ENCODE measurements at regions not wholly inside any gene's neighbourhood (a gene's known extent, or its start where the extent isn't known, plus 50 kb on each side); places are given as distances from the start of the nearest gene placed in this dataset.

GRCh38 chr1:55412060-55412459 lies 196.9 kb upstream of the USP24 start:
- intact Hi-C loops (cut with DNase I), result no loop called here
- DNase-seq (ENCODE audit: missing footprints) (no peak), ATAC-seq (no peak)

- peak; percentile 55 for ATAC-seq
- intact Hi-C loops (cut with DNase I), result no loop called here
- no peak for DNase-seq (ENCODE audit: missing footprints)
These were observed 187.7 kb upstream of the USP24 start for GRCh38 chr1:55402671-55403464.

GRCh38 chr1:55402142-55402541 lies 187.0 kb upstream of the USP24 start:
- ATAC-seq, result peak; percentile 63
- intact Hi-C loops (cut with DNase I), result no loop called here
- no peak for DNase-seq (ENCODE audit: missing footprints)

GRCh38 chr1:55400508-55400907 lies 185.3 kb upstream of the USP24 start:
- ATAC-seq, result no peak
- no peak for DNase-seq (ENCODE audit: missing footprints)
- intact Hi-C loops (cut with DNase I), result no loop called here

GRCh38 chr1:55399346-55399745 lies 184.2 kb upstream of the USP24 start:
- no peak for ATAC-seq
- intact Hi-C loops (cut with DNase I), result no loop called here

GRCh38 chr1:55396381-55396891 lies 181.3 kb upstream of the USP24 start:
- ATAC-seq (no peak), DNase-seq (ENCODE audit: missing footprints) (no peak)
- intact Hi-C loops (cut with DNase I), result no loop called here

More at GRCh38 chr1:55399346-55399745, 184.2 kb upstream of the USP24 start:
- DNase-seq (ENCODE audit: missing footprints), result no peak

GRCh38 chr1:55388960-55389359 lies 173.8 kb upstream of the USP24 start:
- ATAC-seq (no peak), DNase-seq (ENCODE audit: missing footprints) (no peak)
- intact Hi-C loops (cut with DNase I), result no loop called here

GRCh38 chr1:55387145-55387544 lies 172.0 kb upstream of the USP24 start:
- no peak for ATAC-seq
- intact Hi-C loops (cut with DNase I), result no loop called here

GRCh38 chr1:55386456-55386855 lies 171.3 kb upstream of the USP24 start:
- intact Hi-C loops (cut with DNase I), result no loop called here
- DNase-seq (ENCODE audit: missing footprints) (no peak), ATAC-seq (no peak)

More at GRCh38 chr1:55387145-55387544, 172.0 kb upstream of the USP24 start:
- no peak for DNase-seq (ENCODE audit: missing footprints)

GRCh38 chr1:55385402-55386018 lies 170.3 kb upstream of the USP24 start:
- DNase-seq (ENCODE audit: missing footprints), result no peak
- intact Hi-C loops (cut with DNase I), result no loop called here
- ATAC-seq, result no peak

GRCh38 chr1:55384637-55385036 lies 169.5 kb upstream of the USP24 start:
- intact Hi-C loops (cut with DNase I), result no loop called here
- DNase-seq (ENCODE audit: missing footprints) (no peak), ATAC-seq (no peak)

- no peak for ATAC-seq
- intact Hi-C loops (cut with DNase I), result no loop called here
- no peak for DNase-seq (ENCODE audit: missing footprints)
These were observed 167.7 kb upstream of the USP24 start for GRCh38 chr1:55382806-55383305.

GRCh38 chr1:55381983-55382382 lies 166.8 kb upstream of the USP24 start:
- intact Hi-C loops (cut with DNase I), result no loop called here
- ATAC-seq (no peak), DNase-seq (ENCODE audit: missing footprints) (no peak)

- intact Hi-C loops (cut with DNase I), result no loop called here
- no peak for DNase-seq (ENCODE audit: missing footprints)
- ATAC-seq, result no peak
These were observed 166.3 kb upstream of the USP24 start for GRCh38 chr1:55381491-55381890.

- ATAC-seq (peak; percentile 91), DNase-seq (ENCODE audit: missing footprints) (no peak)
- intact Hi-C loops (cut with DNase I), result no loop called here
These were observed 165.3 kb upstream of the USP24 start for GRCh38 chr1:55380355-55380970.

- ATAC-seq, result no peak
- intact Hi-C loops (cut with DNase I), result loop anchor here (5.0 kb wide), 1 partner anchor 1209 kb away; no protein-coding TSS in a partner anchor
- DNase-seq (ENCODE audit: missing footprints), result no peak
These were observed 163.4 kb upstream of the USP24 start for GRCh38 chr1:55378582-55378981.

GRCh38 chr1:55376897-55377296 lies 161.7 kb upstream of the USP24 start:
- DNase-seq (ENCODE audit: missing footprints), result no peak
- no peak for ATAC-seq
- intact Hi-C loops (cut with DNase I), result loop anchor here (5.0 kb wide), 1 partner anchor 1210 kb away; no protein-coding TSS in a partner anchor

- DNase-seq (ENCODE audit: missing footprints), result no peak
- ATAC-seq, result no peak
- intact Hi-C loops (cut with DNase I), result loop anchor here (5.0 kb wide), 1 partner anchor 1212 kb away; no protein-coding TSS in a partner anchor
These were observed 160.6 kb upstream of the USP24 start for GRCh38 chr1:55375617-55376258.

Data from Right ventricle myocardium inferior (tissue), 1 donor.